ENCODE measurements at regions not wholly inside any gene's neighbourhood (a gene's known extent, or its start where the extent isn't known, plus 50 kb on each side); places are given as distances from the start of the nearest gene placed in this dataset.

- TF ChIP-seq CTCF (IDR thresholded peaks at IDR 0.05) = no peak
- no peak for TF ChIP-seq POLR2A (IDR thresholded peaks at IDR 0.05)
Measured at GRCh38 chr20:52794853-52795252, 177.3 kb upstream of the TSHZ2 start.

Data from Peyer's patch (tissue), 4 donors.